B cell (primary cell): ENCODE measurements at regions not wholly inside any gene's neighbourhood (a gene's known extent, or its start where the extent isn't known, plus 50 kb on each side); places are given as distances from the start of the nearest gene placed in this dataset.

Source experiments
- EZH2 ChIP-seq: IDR thresholded peaks from 2 replicates; pipeline ENCODE4 v1.6.1; 2012; ENCODE audit warnings: borderline replicate concordance, low read depth, mild to moderate bottlenecking, moderate library complexity, low read length; ENCODE audit not compliant: insufficient read depth, poor library complexity, severe bottlenecking
- TF ChIP-seq, protein P1 (sequence below): fragments of 200-600 bp; IDR thresholded peaks from one replicate; pipeline ENCODE4 v1.8.0; 2022; ENCODE audit warnings: antibody characterized with exemption, mild to moderate bottlenecking

DNA sequence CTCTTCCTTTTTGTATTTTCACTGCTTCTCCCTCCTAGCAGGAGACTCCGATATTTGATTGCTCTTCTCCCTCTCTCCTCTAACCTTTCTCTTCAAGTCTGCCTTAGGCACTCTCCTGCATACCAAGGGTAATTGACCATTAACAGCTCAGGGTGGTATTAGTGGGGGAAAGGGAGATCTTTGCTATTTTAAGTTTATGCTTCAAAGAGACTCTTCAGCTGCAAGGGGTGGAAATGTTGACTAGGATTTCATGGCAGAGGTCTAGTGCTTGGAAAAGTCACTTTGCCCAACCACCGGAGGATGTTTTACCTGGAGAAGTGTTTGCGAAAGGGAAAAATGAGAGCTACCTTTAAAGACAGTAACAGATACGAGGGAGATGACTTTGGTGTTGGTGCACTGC lies 453.7 kb downstream of the SLC4A3 start:
- TF ChIP-seq, protein P1, sequence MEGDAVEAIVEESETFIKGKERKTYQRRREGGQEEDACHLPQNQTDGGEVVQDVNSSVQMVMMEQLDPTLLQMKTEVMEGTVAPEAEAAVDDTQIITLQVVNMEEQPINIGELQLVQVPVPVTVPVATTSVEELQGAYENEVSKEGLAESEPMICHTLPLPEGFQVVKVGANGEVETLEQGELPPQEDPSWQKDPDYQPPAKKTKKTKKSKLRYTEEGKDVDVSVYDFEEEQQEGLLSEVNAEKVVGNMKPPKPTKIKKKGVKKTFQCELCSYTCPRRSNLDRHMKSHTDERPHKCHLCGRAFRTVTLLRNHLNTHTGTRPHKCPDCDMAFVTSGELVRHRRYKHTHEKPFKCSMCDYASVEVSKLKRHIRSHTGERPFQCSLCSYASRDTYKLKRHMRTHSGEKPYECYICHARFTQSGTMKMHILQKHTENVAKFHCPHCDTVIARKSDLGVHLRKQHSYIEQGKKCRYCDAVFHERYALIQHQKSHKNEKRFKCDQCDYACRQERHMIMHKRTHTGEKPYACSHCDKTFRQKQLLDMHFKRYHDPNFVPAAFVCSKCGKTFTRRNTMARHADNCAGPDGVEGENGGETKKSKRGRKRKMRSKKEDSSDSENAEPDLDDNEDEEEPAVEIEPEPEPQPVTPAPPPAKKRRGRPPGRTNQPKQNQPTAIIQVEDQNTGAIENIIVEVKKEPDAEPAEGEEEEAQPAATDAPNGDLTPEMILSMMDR, result no peak
- no peak for TF ChIP-seq EZH2
